HEK293 (cell line): ENCODE measurements at regions not wholly inside any gene's neighbourhood (a gene's known extent, or its start where the extent isn't known, plus 50 kb on each side); places are given as distances from the start of the nearest gene placed in this dataset.

ENCODE experiments used
- SP3 ChIP-seq: fragments of 450-650 bp; formaldehyde crosslinking; IDR thresholded peaks from 2 replicates; pipeline ENCODE4 v1.5.1; 2016; ENCODE audit warnings: missing biosample characterization, missing genetic modification characterization
- ZNF16 ChIP-seq: fragments of 450-650 bp; formaldehyde crosslinking; IDR thresholded peaks from 2 replicates; pipeline ENCODE4 v1.5.1; 2016; ENCODE audit warnings: low read depth, missing biosample characterization, missing genetic modification characterization
- ZNF175 ChIP-seq: fragments of 450-650 bp; formaldehyde crosslinking; IDR thresholded peaks from 2 replicates; pipeline ENCODE4 v1.5.1; 2016; ENCODE audit warnings: missing biosample characterization, missing genetic modification characterization
- ZNF529 ChIP-seq: fragments of 450-650 bp; formaldehyde crosslinking; IDR thresholded peaks from 2 replicates; pipeline ENCODE4 v1.5.1; 2017; ENCODE audit warnings: missing genetic modification characterization, missing biosample characterization; ENCODE audit not compliant: insufficient replicate concordance
- ZNF549 ChIP-seq: fragments of 450-650 bp; IDR thresholded peaks from 2 replicates; pipeline ENCODE4 v1.5.1; 2018; ENCODE audit warnings: missing biosample characterization, missing genetic modification characterization, mild to moderate bottlenecking, inconsistent platforms, moderate library complexity
- ZNF658 ChIP-seq: fragments of 450-650 bp; formaldehyde crosslinking; IDR thresholded peaks from 2 replicates; pipeline ENCODE4; 2016; ENCODE audit warnings: missing biosample characterization, missing genetic modification characterization
- TF ChIP-seq, protein P1 (sequence below): fragments of 450-650 bp; formaldehyde crosslinking; IDR thresholded peaks from 2 replicates; pipeline ENCODE4 v1.5.1; 2016; ENCODE audit warnings: missing biosample characterization, missing genetic modification characterization
- TF ChIP-seq, protein P2 (sequence below): fragments of 450-650 bp; formaldehyde crosslinking; IDR thresholded peaks from 2 replicates; pipeline ENCODE4 v1.5.1; 2017; ENCODE audit warnings: missing biosample characterization, mild to moderate bottlenecking, missing genetic modification characterization, moderate library complexity
- TF ChIP-seq, protein P3 (sequence below): fragments of 450-650 bp; formaldehyde crosslinking; IDR thresholded peaks from 2 replicates; pipeline ENCODE4 v1.5.1; 2016; ENCODE audit warnings: missing biosample characterization, missing genetic modification characterization
- TF ChIP-seq, protein P4 (sequence below): fragments of 450-650 bp; formaldehyde crosslinking; IDR thresholded peaks from 2 replicates; pipeline ENCODE4 v1.5.1; 2016; ENCODE audit warnings: missing biosample characterization, missing genetic modification characterization

DNA sequence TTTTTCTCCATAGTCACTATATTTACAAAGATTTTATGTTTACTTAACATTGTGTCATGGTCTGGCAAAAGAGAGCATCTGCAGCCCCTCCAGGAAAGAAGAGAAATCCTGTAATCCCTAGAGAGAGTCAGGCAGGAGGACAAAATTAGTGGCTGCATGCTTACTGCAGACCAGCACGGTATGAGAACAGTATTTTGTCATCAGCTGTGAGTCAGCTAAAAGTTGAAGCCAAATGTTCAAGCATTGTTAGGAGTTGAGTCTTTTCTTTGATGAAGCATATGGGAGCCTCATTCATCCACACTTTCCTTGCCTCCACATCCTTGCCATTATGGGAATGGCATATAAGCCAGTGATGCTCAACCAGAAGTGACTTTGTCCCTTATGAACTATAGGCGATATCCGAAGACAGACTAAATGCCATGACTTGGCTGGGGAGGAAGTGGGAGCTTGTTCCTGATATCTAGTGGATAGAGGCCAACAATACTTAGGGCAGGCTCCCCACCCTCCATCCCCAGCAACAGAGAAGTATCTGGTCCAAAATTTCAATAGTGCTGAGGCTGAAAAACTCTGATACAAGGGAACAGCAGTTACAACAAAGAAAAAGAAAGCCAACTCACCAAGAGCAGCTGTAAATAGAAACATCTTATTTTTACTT is 112.0 kb upstream of the OR5AK2 start:
- TF ChIP-seq ZNF549 (tag by site-specific recombination) (no peak), ZNF529 (tag by site-specific recombination) (no peak), ZNF16 (tag by site-specific recombination) (no peak), SP3 (tag by site-specific recombination) (no peak), ZNF175 (tag by site-specific recombination) (no peak), ZNF658 (no peak)
- TF ChIP-seq, protein P1, sequence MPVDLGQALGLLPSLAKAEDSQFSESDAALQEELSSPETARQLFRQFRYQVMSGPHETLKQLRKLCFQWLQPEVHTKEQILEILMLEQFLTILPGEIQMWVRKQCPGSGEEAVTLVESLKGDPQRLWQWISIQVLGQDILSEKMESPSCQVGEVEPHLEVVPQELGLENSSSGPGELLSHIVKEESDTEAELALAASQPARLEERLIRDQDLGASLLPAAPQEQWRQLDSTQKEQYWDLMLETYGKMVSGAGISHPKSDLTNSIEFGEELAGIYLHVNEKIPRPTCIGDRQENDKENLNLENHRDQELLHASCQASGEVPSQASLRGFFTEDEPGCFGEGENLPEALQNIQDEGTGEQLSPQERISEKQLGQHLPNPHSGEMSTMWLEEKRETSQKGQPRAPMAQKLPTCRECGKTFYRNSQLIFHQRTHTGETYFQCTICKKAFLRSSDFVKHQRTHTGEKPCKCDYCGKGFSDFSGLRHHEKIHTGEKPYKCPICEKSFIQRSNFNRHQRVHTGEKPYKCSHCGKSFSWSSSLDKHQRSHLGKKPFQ (tag by site-specific recombination): no peak
- TF ChIP-seq, protein P2, sequence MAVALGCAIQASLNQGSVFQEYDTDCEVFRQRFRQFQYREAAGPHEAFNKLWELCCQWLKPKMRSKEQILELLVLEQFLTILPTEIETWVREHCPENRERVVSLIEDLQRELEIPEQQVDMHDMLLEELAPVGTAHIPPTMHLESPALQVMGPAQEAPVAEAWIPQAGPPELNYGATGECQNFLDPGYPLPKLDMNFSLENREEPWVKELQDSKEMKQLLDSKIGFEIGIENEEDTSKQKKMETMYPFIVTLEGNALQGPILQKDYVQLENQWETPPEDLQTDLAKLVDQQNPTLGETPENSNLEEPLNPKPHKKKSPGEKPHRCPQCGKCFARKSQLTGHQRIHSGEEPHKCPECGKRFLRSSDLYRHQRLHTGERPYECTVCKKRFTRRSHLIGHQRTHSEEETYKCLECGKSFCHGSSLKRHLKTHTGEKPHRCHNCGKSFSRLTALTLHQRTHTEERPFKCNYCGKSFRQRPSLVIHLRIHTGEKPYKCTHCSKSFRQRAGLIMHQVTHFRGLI: no peak
- TF ChIP-seq, protein P3, sequence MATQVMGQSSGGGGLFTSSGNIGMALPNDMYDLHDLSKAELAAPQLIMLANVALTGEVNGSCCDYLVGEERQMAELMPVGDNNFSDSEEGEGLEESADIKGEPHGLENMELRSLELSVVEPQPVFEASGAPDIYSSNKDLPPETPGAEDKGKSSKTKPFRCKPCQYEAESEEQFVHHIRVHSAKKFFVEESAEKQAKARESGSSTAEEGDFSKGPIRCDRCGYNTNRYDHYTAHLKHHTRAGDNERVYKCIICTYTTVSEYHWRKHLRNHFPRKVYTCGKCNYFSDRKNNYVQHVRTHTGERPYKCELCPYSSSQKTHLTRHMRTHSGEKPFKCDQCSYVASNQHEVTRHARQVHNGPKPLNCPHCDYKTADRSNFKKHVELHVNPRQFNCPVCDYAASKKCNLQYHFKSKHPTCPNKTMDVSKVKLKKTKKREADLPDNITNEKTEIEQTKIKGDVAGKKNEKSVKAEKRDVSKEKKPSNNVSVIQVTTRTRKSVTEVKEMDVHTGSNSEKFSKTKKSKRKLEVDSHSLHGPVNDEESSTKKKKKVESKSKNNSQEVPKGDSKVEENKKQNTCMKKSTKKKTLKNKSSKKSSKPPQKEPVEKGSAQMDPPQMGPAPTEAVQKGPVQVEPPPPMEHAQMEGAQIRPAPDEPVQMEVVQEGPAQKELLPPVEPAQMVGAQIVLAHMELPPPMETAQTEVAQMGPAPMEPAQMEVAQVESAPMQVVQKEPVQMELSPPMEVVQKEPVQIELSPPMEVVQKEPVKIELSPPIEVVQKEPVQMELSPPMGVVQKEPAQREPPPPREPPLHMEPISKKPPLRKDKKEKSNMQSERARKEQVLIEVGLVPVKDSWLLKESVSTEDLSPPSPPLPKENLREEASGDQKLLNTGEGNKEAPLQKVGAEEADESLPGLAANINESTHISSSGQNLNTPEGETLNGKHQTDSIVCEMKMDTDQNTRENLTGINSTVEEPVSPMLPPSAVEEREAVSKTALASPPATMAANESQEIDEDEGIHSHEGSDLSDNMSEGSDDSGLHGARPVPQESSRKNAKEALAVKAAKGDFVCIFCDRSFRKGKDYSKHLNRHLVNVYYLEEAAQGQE: no peak
- TF ChIP-seq, protein P4, sequence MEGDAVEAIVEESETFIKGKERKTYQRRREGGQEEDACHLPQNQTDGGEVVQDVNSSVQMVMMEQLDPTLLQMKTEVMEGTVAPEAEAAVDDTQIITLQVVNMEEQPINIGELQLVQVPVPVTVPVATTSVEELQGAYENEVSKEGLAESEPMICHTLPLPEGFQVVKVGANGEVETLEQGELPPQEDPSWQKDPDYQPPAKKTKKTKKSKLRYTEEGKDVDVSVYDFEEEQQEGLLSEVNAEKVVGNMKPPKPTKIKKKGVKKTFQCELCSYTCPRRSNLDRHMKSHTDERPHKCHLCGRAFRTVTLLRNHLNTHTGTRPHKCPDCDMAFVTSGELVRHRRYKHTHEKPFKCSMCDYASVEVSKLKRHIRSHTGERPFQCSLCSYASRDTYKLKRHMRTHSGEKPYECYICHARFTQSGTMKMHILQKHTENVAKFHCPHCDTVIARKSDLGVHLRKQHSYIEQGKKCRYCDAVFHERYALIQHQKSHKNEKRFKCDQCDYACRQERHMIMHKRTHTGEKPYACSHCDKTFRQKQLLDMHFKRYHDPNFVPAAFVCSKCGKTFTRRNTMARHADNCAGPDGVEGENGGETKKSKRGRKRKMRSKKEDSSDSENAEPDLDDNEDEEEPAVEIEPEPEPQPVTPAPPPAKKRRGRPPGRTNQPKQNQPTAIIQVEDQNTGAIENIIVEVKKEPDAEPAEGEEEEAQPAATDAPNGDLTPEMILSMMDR (tag by site-specific recombination): no peak
